ENCODE measurements at regions not wholly inside any gene's neighbourhood (a gene's known extent, or its start where the extent isn't known, plus 50 kb on each side); places are given as distances from the start of the nearest gene placed in this dataset.
A peak's percentile ranks its signal among the peaks of the same experiment; 100 is the strongest.

GRCh38 chrX:7586126-7586525, 256.8 kb upstream of the VCX start:
- Histone ChIP-seq H3K27ac (ENCODE audit: low read depth, low read length, poor library complexity, severe bottlenecking) (no peak overlapping the region), H3K9me2 (ENCODE audit: low read depth, low read length) (no peaks in the 10 kb centered on the region), H3K4me2 (ENCODE audit: low read length) (no peak overlapping the region), H3F3A (ENCODE audit: insufficient read depth, low read length) (no peaks in the 10 kb centered on the region), H4K20me1 (ENCODE audit: insufficient read depth, low read length) (no peaks in the 10 kb centered on the region), H2AFZ (ENCODE audit: low read length) (no peak overlapping the region), H3K4me1 (ENCODE audit: insufficient read depth, low read length, severe bottlenecking) (no peaks in the 10 kb centered on the region), H3K27me3 (ENCODE audit: insufficient read depth, low read length) (no peaks in the 10 kb centered on the region), H3K9me3 (ENCODE audit: low read length) (no peaks in the 10 kb centered on the region), H3K4me3 (ENCODE audit: low read depth, low read length, poor library complexity, severe bottlenecking) (no peak overlapping the region), H3K79me2 (ENCODE audit: insufficient read depth, low read length) (no peaks in the 10 kb centered on the region), H3K9ac (ENCODE audit: low read length) (no peak overlapping the region), H3K36me3 (ENCODE audit: insufficient read depth, low read length) (no peaks in the 10 kb centered on the region)
- TF ChIP-seq CTCF (IDR thresholded peaks at IDR 0.05; ENCODE audit: low read length) (peak; percentile 30; the same call in 1 of the 2 replicates), EZH2 (IDR thresholded peaks at IDR 0.05; ENCODE audit: borderline replicate concordance, low read length) (no peak)

- H3K27me3 ChIP-seq (ENCODE audit: insufficient read depth, low read length): no peaks in the 10 kb centered on the region
- H3K79me2 ChIP-seq (ENCODE audit: insufficient read depth, low read length): no peaks in the 10 kb centered on the region
- TF ChIP-seq CTCF (IDR thresholded peaks at IDR 0.05; ENCODE audit: low read length) (no peak), EZH2 (IDR thresholded peaks at IDR 0.05; ENCODE audit: borderline replicate concordance, low read length) (no peak)
- no peak overlapping the region for H3K9ac ChIP-seq (ENCODE audit: low read length)
- H3K9me2 ChIP-seq (ENCODE audit: low read depth, low read length): no peaks in the 10 kb centered on the region
- H3K27ac ChIP-seq (ENCODE audit: low read depth, low read length, poor library complexity, severe bottlenecking): no peak overlapping the region
- H3K36me3 ChIP-seq (ENCODE audit: insufficient read depth, low read length): no peaks in the 10 kb centered on the region
- H3K9me3 ChIP-seq (ENCODE audit: low read length): no peaks in the 10 kb centered on the region
- H4K20me1 ChIP-seq (ENCODE audit: insufficient read depth, low read length): no peaks in the 10 kb centered on the region
- no peak overlapping the region for H3K4me3 ChIP-seq (ENCODE audit: low read depth, low read length, poor library complexity, severe bottlenecking)
- H2AFZ ChIP-seq (ENCODE audit: low read length): no peak overlapping the region
- H3K4me1 ChIP-seq (ENCODE audit: insufficient read depth, low read length, severe bottlenecking): no peaks in the 10 kb centered on the region
- no peak overlapping the region for H3K4me2 ChIP-seq (ENCODE audit: low read length)
- H3F3A ChIP-seq (ENCODE audit: insufficient read depth, low read length): no peaks in the 10 kb centered on the region
These were observed 260.8 kb upstream of the VCX start for GRCh38 chrX:7582191-7582590.

- no peak overlapping the region for H3K27ac ChIP-seq (ENCODE audit: low read depth, low read length, poor library complexity, severe bottlenecking)
- H3K4me2 ChIP-seq (ENCODE audit: low read length): no peak overlapping the region
- no peak overlapping the region for H2AFZ ChIP-seq (ENCODE audit: low read length)
- no peaks in the 10 kb centered on the region for H3K4me1 ChIP-seq (ENCODE audit: insufficient read depth, low read length, severe bottlenecking)
- H4K20me1 ChIP-seq (ENCODE audit: insufficient read depth, low read length): no peaks in the 10 kb centered on the region
- no peaks in the 10 kb centered on the region for H3F3A ChIP-seq (ENCODE audit: insufficient read depth, low read length)
- H3K36me3 ChIP-seq (ENCODE audit: insufficient read depth, low read length): no peaks in the 10 kb centered on the region
- no peak for TF ChIP-seq CTCF (IDR thresholded peaks at IDR 0.05; ENCODE audit: low read length)
- no peak for TF ChIP-seq EZH2 (IDR thresholded peaks at IDR 0.05; ENCODE audit: borderline replicate concordance, low read length)
- no peaks in the 10 kb centered on the region for H3K9me3 ChIP-seq (ENCODE audit: low read length)
- H3K27me3 ChIP-seq (ENCODE audit: insufficient read depth, low read length): no peaks in the 10 kb centered on the region
- H3K9me2 ChIP-seq (ENCODE audit: low read depth, low read length): no peaks in the 10 kb centered on the region
- H3K79me2 ChIP-seq (ENCODE audit: insufficient read depth, low read length): no peaks in the 10 kb centered on the region
- no peak overlapping the region for H3K9ac ChIP-seq (ENCODE audit: low read length)
- H3K4me3 ChIP-seq (ENCODE audit: low read depth, low read length, poor library complexity, severe bottlenecking): no peak overlapping the region
These were observed 262.8 kb upstream of the VCX start for GRCh38 chrX:7580127-7580526.
